MM.1S (cell line): ENCODE measurements at regions not wholly inside any gene's neighbourhood (a gene's known extent, or its start where the extent isn't known, plus 50 kb on each side); places are given as distances from the start of the nearest gene placed in this dataset.

Experiments
- DNase-seq: peaks from one replicate; pipeline ENCODE4 v3.0.0-alpha.2; 2015
- H2AFZ ChIP-seq: fragments of 300-600 bp; sonication (generic); 2 replicates; pipeline ENCODE4 v1.6.0; 2016; ENCODE audit warnings: antibody characterized with exemption, low read length
- H3F3A ChIP-seq: fragments of 300-600 bp; sonication (generic); 2 replicates; pipeline ENCODE4 v1.6.1; 2016; ENCODE audit warnings: mild to moderate bottlenecking, antibody characterized with exemption, low read length, moderate library complexity, mixed read lengths; ENCODE audit not compliant: insufficient read depth
- H3K27ac ChIP-seq: fragments of 300-600 bp; sonication (generic); 2 replicates; pipeline ENCODE4 v1.5.1; 2016; ENCODE audit warnings: mild to moderate bottlenecking, low read length
- H3K27me3 ChIP-seq: fragments of 300-600 bp; sonication (generic); replicated peaks from 2 replicates; pipeline ENCODE4 v1.6.0; 2016; ENCODE audit warnings: low read length; ENCODE audit not compliant: insufficient read depth
- H3K36me3 ChIP-seq: fragments of 300-600 bp; sonication (generic); replicated peaks from 2 replicates; pipeline ENCODE4 v1.6.1; 2016; ENCODE audit warnings: mild to moderate bottlenecking, low read length, mixed read lengths; ENCODE audit not compliant: insufficient read depth
- H3K4me1 ChIP-seq: fragments of 300-600 bp; sonication (generic); 2 replicates; pipeline ENCODE4 v1.6.1; 2016; ENCODE audit warnings: low read length, mixed read lengths
- H3K4me2 ChIP-seq: fragments of 300-600 bp; sonication (generic); 2 replicates; pipeline ENCODE4 v1.6.0; 2016; ENCODE audit warnings: low read depth, low read length
- H3K4me3 ChIP-seq: fragments of 300-600 bp; sonication (generic); 2 replicates; pipeline ENCODE4 v1.5.1; 2016; ENCODE audit warnings: low read length, mixed read lengths
- H3K79me2 ChIP-seq: fragments of 300-600 bp; sonication (generic); 2 replicates; pipeline ENCODE4 v1.6.1; 2016; ENCODE audit warnings: mixed run types, low read length, mixed read lengths
- H3K9ac ChIP-seq: fragments of 300-600 bp; sonication (generic); 2 replicates; pipeline ENCODE4 v1.6.1; 2016; ENCODE audit warnings: low read length, mixed read lengths
- H3K9me2 ChIP-seq: fragments of 300-600 bp; sonication (generic); replicated peaks from 2 replicates; pipeline ENCODE4 v1.6.1; 2016; ENCODE audit warnings: mild to moderate bottlenecking, low read length, mixed read lengths; ENCODE audit not compliant: insufficient read depth
- H3K9me3 ChIP-seq: fragments of 300-600 bp; sonication (generic); replicated peaks from 2 replicates; pipeline ENCODE4 v1.6.1; 2016; ENCODE audit warnings: mild to moderate bottlenecking, low read length, mixed read lengths; ENCODE audit not compliant: insufficient read depth
- H4K20me1 ChIP-seq: fragments of 300-600 bp; sonication (generic); 2 replicates; pipeline ENCODE4 v1.6.1; 2016; ENCODE audit warnings: mild to moderate bottlenecking, low read length, moderate library complexity, mixed read lengths; ENCODE audit not compliant: insufficient read depth
- EZH2 ChIP-seq: fragments of 300-600 bp; sonication (generic); optimal IDR thresholded peaks from 2 replicates; pipeline ENCODE3; 2017; ENCODE audit warnings: low read depth, mild to moderate bottlenecking, antibody characterized with exemption, low read length, mixed read lengths
- EZH2phosphoT487 ChIP-seq: fragments of 300-600 bp; sonication (generic); IDR thresholded peaks from 2 replicates; pipeline ENCODE4 v1.6.1; 2018; ENCODE audit warnings: antibody characterized with exemption, low read length
- TF ChIP-seq, protein P1 (sequence below): fragments of 300-600 bp; sonication (generic); IDR thresholded peaks from 2 replicates; pipeline ENCODE4 v1.5.1; 2016; ENCODE audit warnings: antibody characterized with exemption, low read length, mixed read lengths

DNA sequence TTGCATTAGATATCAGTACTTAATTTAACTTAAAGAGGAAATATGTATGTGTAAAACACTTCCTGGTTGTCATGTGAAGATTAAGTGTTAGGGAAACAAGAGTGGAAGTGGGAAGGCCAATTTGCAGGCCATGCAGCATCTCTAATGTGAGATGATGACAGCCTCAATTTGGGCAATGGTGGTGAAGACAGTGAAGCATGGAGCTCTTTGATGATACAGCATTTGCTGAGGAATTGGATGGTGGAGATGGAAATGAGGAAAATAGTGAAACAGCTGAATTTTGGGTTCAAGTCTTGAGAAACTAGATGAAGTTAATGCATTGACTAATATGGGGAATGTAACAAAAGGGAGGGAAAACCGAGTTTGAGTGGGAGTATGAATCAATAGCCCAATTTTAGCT lies 231.7 kb upstream of the MIR17HG start:
- no peak overlapping the region for H3K27ac ChIP-seq
- no peak overlapping the region for H3K4me3 ChIP-seq
- no peaks in the 10 kb centered on the region for H3K79me2 ChIP-seq
- no peaks in the 10 kb centered on the region for H4K20me1 ChIP-seq
- no peaks in the 10 kb centered on the region for H3F3A ChIP-seq
- H3K9ac ChIP-seq: no peak overlapping the region
- DNase-seq: no peak
- H2AFZ ChIP-seq: no peak overlapping the region
- no peak overlapping the region for H3K4me2 ChIP-seq
- H3K27me3 ChIP-seq: no peaks in the 10 kb centered on the region
- peaks cover 20% of the 10 kb centered on the region for H3K4me1 ChIP-seq
- H3K9me2 ChIP-seq: no peaks in the 10 kb centered on the region
- TF ChIP-seq, protein P1, sequence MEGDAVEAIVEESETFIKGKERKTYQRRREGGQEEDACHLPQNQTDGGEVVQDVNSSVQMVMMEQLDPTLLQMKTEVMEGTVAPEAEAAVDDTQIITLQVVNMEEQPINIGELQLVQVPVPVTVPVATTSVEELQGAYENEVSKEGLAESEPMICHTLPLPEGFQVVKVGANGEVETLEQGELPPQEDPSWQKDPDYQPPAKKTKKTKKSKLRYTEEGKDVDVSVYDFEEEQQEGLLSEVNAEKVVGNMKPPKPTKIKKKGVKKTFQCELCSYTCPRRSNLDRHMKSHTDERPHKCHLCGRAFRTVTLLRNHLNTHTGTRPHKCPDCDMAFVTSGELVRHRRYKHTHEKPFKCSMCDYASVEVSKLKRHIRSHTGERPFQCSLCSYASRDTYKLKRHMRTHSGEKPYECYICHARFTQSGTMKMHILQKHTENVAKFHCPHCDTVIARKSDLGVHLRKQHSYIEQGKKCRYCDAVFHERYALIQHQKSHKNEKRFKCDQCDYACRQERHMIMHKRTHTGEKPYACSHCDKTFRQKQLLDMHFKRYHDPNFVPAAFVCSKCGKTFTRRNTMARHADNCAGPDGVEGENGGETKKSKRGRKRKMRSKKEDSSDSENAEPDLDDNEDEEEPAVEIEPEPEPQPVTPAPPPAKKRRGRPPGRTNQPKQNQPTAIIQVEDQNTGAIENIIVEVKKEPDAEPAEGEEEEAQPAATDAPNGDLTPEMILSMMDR: no peak
- TF ChIP-seq EZH2phosphoT487: no peak
- TF ChIP-seq EZH2: no peak
- H3K9me3 ChIP-seq: no peaks in the 10 kb centered on the region
- H3K36me3 ChIP-seq: no peaks in the 10 kb centered on the region

DNA sequence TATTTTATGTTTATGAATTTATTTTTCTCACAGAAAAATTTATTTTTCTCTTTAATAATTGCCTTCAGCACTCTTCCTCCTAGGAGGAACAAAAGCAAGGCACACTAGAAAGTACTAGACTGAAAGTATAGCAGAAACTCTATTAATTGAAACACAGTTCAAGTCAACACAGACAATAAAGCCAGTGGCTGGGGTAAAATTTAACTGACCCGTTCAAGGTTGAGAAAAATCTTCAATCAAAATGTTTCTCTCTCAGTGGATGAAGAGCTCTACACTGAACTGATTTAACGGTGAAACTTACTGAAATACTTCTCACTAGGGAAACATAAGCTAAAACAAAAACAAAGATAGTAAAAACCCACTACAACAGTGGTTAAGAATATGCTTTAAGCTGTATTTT lies 230.1 kb upstream of the MIR17HG start:
- H3K9me3 ChIP-seq: no peaks in the 10 kb centered on the region
- H3K4me1 ChIP-seq: peaks cover 25% of the 10 kb centered on the region
- no peak for DNase-seq
- no peak for TF ChIP-seq EZH2phosphoT487
- TF ChIP-seq, protein P1: no peak
- no peak for TF ChIP-seq EZH2
- H3F3A ChIP-seq: no peaks in the 10 kb centered on the region
- no peaks in the 10 kb centered on the region for H4K20me1 ChIP-seq
- H3K27ac ChIP-seq: no peak overlapping the region
- H3K9me2 ChIP-seq: no peaks in the 10 kb centered on the region
- no peak overlapping the region for H3K4me3 ChIP-seq
- no peak overlapping the region for H3K9ac ChIP-seq
- no peaks in the 10 kb centered on the region for H3K27me3 ChIP-seq
- no peak overlapping the region for H2AFZ ChIP-seq
- H3K36me3 ChIP-seq: no peaks in the 10 kb centered on the region
- H3K4me2 ChIP-seq: no peak overlapping the region
- no peaks in the 10 kb centered on the region for H3K79me2 ChIP-seq

DNA sequence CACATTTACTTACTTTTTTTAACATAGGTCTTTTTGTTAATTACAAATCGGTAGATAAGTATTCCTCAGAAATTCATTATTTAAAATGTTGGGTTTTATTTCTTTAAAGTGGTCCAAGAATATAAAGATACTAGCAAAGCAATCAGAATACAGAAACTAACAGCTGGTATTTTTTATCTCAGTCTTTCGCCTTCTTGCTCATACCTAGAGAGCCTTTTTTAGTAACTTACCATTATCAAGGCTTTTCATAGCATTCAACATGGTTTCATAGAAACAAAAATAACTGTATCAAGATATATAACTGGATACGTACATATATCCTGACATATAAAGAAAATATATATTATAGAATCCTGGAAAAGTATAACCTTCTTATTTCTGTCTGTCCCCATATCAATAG lies 227.8 kb upstream of the MIR17HG start:
- no peaks in the 10 kb centered on the region for H3K79me2 ChIP-seq
- TF ChIP-seq, protein P1: no peak
- TF ChIP-seq EZH2phosphoT487: no peak
- TF ChIP-seq EZH2: no peak
- H3K4me3 ChIP-seq: no peak overlapping the region
- peak overlapping the region; percentile 18; the same call in 1 of the 2 replicates for H3K4me2 ChIP-seq
- no peak overlapping the region for H2AFZ ChIP-seq
- no peak overlapping the region for H3K9ac ChIP-seq
- H3K36me3 ChIP-seq: no peaks in the 10 kb centered on the region
- peaks cover 42% of the 10 kb centered on the region for H3K4me1 ChIP-seq
- H3F3A ChIP-seq: no peaks in the 10 kb centered on the region
- peak; percentile 29 for DNase-seq
- peak overlapping the region; percentile 34; the same call in 1 of the 2 replicates for H3K27ac ChIP-seq
- no peaks in the 10 kb centered on the region for H3K9me3 ChIP-seq
- no peaks in the 10 kb centered on the region for H3K9me2 ChIP-seq
- no peaks in the 10 kb centered on the region for H4K20me1 ChIP-seq
- H3K27me3 ChIP-seq: no peaks in the 10 kb centered on the region
